Fibroblast of pulmonary artery (primary cell): ENCODE measurements at regions not wholly inside any gene's neighbourhood (a gene's known extent, or its start where the extent isn't known, plus 50 kb on each side); places are given as distances from the start of the nearest gene placed in this dataset.

Source experiments
- DNase-seq: peaks from one replicate; pipeline ENCODE4 v3.0.0-alpha.2; 2010; ENCODE audit warnings: low read depth
- H3K4me3 ChIP-seq: replicated peaks from 2 replicates; pipeline ENCODE4 v1.5.1; 2011; ENCODE audit warnings: low read depth, mild to moderate bottlenecking, control low read depth, low read length, moderate library complexity
- CTCF ChIP-seq: IDR thresholded peaks from 2 replicates; pipeline ENCODE4 v1.5.1; 2011; ENCODE audit warnings: mild to moderate bottlenecking, control low read depth, low read length, inconsistent platforms; ENCODE audit errors: missing control alignments

DNA sequence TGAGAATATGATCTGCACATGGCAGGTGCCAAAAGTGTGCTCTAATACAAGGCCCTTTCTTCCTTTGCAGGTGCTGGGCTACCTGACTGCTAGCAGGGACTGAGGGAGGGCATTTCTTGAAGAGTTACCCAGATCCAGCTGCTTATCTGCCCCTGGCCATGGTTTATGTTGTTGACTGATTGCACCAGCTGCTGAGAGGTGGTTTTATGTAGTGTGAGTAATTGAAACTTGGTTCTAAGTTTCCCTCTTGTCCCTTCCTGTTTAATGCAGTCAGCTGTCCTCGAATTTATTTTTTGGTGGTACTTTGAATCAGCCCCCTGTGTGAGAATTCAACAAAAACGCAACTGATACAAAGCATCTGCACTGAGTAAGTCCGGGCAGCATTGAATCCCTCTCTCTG, 288.3 kb upstream of the C2CD4B start:
- no peak for DNase-seq
- no peak overlapping the region for H3K4me3 ChIP-seq
- no peak for TF ChIP-seq CTCF

GRCh38 chr15:62453981-62454380, 288.9 kb upstream of the C2CD4B start:
- TF ChIP-seq CTCF, result no peak
- peak; percentile 49 for DNase-seq
- no peak overlapping the region for H3K4me3 ChIP-seq

GRCh38 chr15:62454567-62455172, 289.6 kb upstream of the C2CD4B start:
- TF ChIP-seq CTCF, result no peak
- H3K4me3 ChIP-seq, result no peak overlapping the region
- DNase-seq, result no peak

DNA sequence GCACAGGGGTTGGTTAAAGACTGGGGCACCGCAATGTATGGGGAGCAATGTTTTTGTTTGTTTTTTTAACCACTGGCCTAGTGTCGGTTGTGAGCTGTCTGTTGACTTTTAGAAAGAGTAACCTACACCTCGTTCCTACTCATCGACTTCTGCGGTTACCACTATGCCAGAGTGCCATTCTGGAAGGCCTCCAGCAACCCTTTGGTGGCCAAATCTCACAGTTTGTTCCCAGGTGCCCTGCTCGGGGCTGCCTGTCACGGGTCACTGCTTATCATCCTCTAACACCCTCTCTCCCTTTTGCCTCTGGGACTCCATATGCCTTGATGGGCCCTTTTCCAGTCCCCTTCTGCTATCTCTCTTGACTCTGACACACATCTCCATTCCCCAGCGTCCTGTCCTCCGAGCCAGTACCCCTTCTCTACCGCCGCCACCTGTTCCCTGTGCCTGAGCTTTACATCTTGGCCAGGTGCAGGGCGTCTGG, 290.4 kb upstream of the C2CD4B start:
- no peak overlapping the region for H3K4me3 ChIP-seq
- DNase-seq, result no peak
- no peak for TF ChIP-seq CTCF

GRCh38 chr15:62456011-62456920, 291.2 kb upstream of the C2CD4B start:
- no peak for TF ChIP-seq CTCF
- no peak overlapping the region for H3K4me3 ChIP-seq
- no peak for DNase-seq

- DNase-seq, result no peak
- no peak for TF ChIP-seq CTCF
Measured at GRCh38 chr15:62457100-62457499, 292.0 kb upstream of the C2CD4B start.

More at GRCh38 chr15:62457100-62457499, 292.0 kb upstream of the C2CD4B start:
- H3K4me3 ChIP-seq, result no peak overlapping the region
